Keratinocyte (primary cell): ENCODE measurements at regions not wholly inside any gene's neighbourhood (a gene's known extent, or its start where the extent isn't known, plus 50 kb on each side); places are given as distances from the start of the nearest gene placed in this dataset.

ENCODE experiments used
- DNase-seq: peaks from one replicate; pipeline ENCODE4 v3.0.0-alpha.2; 2011; ENCODE audit warnings: low read depth, missing footprints, low spot score
- FAIRE-seq: peaks from 2 replicates; lab custom pipeline; 2011; peaks lifted over from hg19 to GRCh38; lab: Jason Lieb, UNC
- H2AFZ ChIP-seq: 2 replicates; pipeline ENCODE4 v1.6.0; 2012; ENCODE audit warnings: low read length, control low read depth, inconsistent platforms; ENCODE audit not compliant: control insufficient read depth
- H3K27ac ChIP-seq: 2 replicates; pipeline ENCODE4 v1.5.1; 2011; ENCODE audit warnings: low read length; ENCODE audit not compliant: control insufficient read depth, insufficient read depth
- H3K27me3 ChIP-seq: 3 replicates; pipeline ENCODE4 v1.6.0; 2011; ENCODE audit warnings: low read length; ENCODE audit not compliant: control insufficient read depth, insufficient read depth; ENCODE audit errors: extremely low read depth
- H3K36me3 ChIP-seq, 2 experiments: 2 replicates in 1 of 2; 3 replicates in 1 of 2; pipeline ENCODE4 v1.5.1; 2011; ENCODE audit warnings: low read length in 2 of 2, mild to moderate bottlenecking in 1 of 2; ENCODE audit not compliant: control insufficient read depth in 2 of 2, insufficient read depth in 2 of 2; ENCODE audit errors: extremely low read depth in 1 of 2
- H3K4me1 ChIP-seq: 3 replicates; pipeline ENCODE4 v1.5.1; 2011; ENCODE audit warnings: low read length; ENCODE audit not compliant: control insufficient read depth, insufficient read depth; ENCODE audit errors: extremely low read depth
- H3K4me2 ChIP-seq: 3 replicates; pipeline ENCODE4 v1.6.0; 2011; ENCODE audit warnings: low read depth, low read length; ENCODE audit not compliant: control insufficient read depth, insufficient read depth; ENCODE audit errors: extremely low read depth
- H3K4me3 ChIP-seq, 3 experiments: fragments of 200-600 bp in 1 of 3; sonication (generic) in 1 of 3; 2 replicates in 2 of 3; 3 replicates in 1 of 3; pipeline ENCODE4 v1.5.1; 2011 to 2016; ENCODE audit warnings: low read length in 3 of 3, mild to moderate bottlenecking in 3 of 3, control low read depth in 2 of 3, inconsistent platforms in 1 of 3, low read depth in 1 of 3, mixed read lengths in 1 of 3, mixed run types in 1 of 3, moderate library complexity in 1 of 3; ENCODE audit not compliant: control insufficient read depth in 2 of 3, insufficient read depth in 2 of 3; ENCODE audit errors: extremely low read depth in 1 of 3
- H3K79me2 ChIP-seq: 2 replicates; pipeline ENCODE4 v1.6.0; 2012; ENCODE audit warnings: low read length; ENCODE audit not compliant: control insufficient read depth, insufficient read depth
- H3K9ac ChIP-seq: 3 replicates; pipeline ENCODE4 v1.6.0; 2011; ENCODE audit warnings: low read length; ENCODE audit not compliant: control insufficient read depth, insufficient read depth; ENCODE audit errors: extremely low read depth
- H3K9me1 ChIP-seq: 3 replicates; pipeline ENCODE4 v1.6.0; 2011; ENCODE audit warnings: low read length; ENCODE audit not compliant: control insufficient read depth, insufficient read depth; ENCODE audit errors: extremely low read depth
- H3K9me3 ChIP-seq: 2 replicates; pipeline ENCODE4 v1.5.1; 2012; ENCODE audit warnings: low read depth, low read length; ENCODE audit not compliant: control insufficient read depth
- H4K20me1 ChIP-seq: 3 replicates; pipeline ENCODE4 v1.6.0; 2011; ENCODE audit warnings: low read length; ENCODE audit not compliant: control insufficient read depth, insufficient read depth; ENCODE audit errors: extremely low read depth
- EZH2 ChIP-seq: IDR thresholded peaks from one replicate; pipeline ENCODE4 v1.6.1; 2012; ENCODE audit warnings: inconsistent platforms, mild to moderate bottlenecking, low read length, moderate library complexity
- dilution Hi-C: fragments of 300-500 bp; cut with MboI; formaldehyde crosslinking; loops from one replicate; pipeline ENCODE4 v1.7.0; 2020; ENCODE audit warnings: low sequenced_read_pairs; ENCODE audit not compliant: extremely low pct_ligation_motif_present
- TF ChIP-seq, protein P1 (sequence below), 3 experiments: IDR thresholded peaks in 1 of 3; conservative IDR thresholded peaks in 1 of 3; optimal IDR thresholded peaks in 1 of 3; 2 replicates in 2 of 3; 3 replicates in 1 of 3; pipeline versions ENCODE3 to v1.5.1; 2011; ENCODE audit warnings: low read length in 3 of 3, mild to moderate bottlenecking in 3 of 3, moderate library complexity in 2 of 3, control low read depth in 1 of 3, inconsistent platforms in 1 of 3; ENCODE audit not compliant: insufficient read depth in 2 of 3; ENCODE audit errors: extremely low read depth in 1 of 3

DNA sequence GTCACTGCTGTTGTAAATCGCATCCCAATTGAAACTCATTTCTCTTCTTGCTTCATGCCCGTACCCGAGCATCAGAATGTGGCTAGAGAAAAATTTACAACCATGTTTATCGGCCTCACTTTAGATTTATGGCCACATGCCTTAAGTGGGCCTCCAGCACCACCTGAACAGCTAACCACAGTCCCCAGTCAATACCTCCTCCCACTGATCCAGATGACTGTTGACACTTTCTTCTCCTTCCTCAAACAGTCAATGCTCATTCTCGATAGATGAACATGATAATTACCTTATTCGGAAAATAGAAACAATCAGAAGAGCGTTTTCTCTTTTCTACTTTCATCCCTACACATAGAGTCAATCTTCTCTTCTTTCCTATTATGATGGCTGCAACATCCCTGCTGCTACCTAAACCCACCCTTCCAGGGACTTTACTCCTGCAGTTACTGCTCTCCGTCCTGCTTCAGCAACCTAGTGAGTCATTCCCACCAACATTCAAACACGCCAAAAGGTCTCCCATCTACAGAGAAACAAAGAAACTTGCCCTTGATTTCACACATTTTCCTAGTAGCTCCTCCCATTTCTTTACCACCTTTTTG, 416.3 kb upstream of the MAF start:
- dilution Hi-C loops: no loop called here
- Histone ChIP-seq H2AFZ (no peak overlapping the region), H3K79me2 (no peaks in the 10 kb centered on the region), H4K20me1 (no peaks in the 10 kb centered on the region), H3K9me3 (no peaks in the 10 kb centered on the region), H3K27ac (no peak overlapping the region), H3K4me2 (no peak overlapping the region), H3K9me1 (no peaks in the 10 kb centered on the region), H3K4me3 (no peak overlapping the region), H3K27me3 (no peaks in the 10 kb centered on the region), H3K36me3 (no peaks in the 10 kb centered on the region), H3K9ac (no peak overlapping the region), H3K4me1 (no peaks in the 10 kb centered on the region)
- FAIRE-seq (no peak), DNase-seq (no peak)
- TF ChIP-seq, protein P1, sequence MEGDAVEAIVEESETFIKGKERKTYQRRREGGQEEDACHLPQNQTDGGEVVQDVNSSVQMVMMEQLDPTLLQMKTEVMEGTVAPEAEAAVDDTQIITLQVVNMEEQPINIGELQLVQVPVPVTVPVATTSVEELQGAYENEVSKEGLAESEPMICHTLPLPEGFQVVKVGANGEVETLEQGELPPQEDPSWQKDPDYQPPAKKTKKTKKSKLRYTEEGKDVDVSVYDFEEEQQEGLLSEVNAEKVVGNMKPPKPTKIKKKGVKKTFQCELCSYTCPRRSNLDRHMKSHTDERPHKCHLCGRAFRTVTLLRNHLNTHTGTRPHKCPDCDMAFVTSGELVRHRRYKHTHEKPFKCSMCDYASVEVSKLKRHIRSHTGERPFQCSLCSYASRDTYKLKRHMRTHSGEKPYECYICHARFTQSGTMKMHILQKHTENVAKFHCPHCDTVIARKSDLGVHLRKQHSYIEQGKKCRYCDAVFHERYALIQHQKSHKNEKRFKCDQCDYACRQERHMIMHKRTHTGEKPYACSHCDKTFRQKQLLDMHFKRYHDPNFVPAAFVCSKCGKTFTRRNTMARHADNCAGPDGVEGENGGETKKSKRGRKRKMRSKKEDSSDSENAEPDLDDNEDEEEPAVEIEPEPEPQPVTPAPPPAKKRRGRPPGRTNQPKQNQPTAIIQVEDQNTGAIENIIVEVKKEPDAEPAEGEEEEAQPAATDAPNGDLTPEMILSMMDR (optimal IDR thresholded peaks at IDR 0.05 in 1 of 3, IDR thresholded peaks at IDR 0.05 in 1 of 3, conservative IDR thresholded peaks at IDR 0.05 in 1 of 3; ENCODE audit: extremely low read depth in 1 of 3, insufficient read depth in 2 of 3, low read length in 3 of 3): no peak
- no peak for TF ChIP-seq EZH2

DNA sequence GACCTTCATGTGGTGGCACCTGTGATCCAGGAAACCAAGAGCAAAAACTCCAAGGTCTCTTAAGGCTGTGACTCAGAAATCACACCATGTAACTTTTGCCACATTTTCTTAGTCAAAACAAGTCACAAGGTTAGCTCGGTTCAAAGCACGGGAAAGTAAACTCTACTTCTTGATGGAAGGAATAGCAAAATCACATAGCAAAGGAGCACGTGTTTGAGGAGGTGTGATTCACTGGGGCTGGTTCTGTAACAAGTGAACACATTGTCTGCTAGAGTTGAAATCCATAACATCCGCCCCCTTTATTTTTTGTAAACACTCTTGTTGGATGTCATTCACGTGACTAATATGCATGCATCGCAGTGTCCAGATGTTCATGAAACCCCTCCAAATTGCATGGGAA, 415.0 kb upstream of the MAF start:
- H3K36me3 ChIP-seq: no peaks in the 10 kb centered on the region
- H3K9me1 ChIP-seq: no peaks in the 10 kb centered on the region
- H3K4me2 ChIP-seq: no peak overlapping the region
- H3K27me3 ChIP-seq: no peaks in the 10 kb centered on the region
- H4K20me1 ChIP-seq: no peaks in the 10 kb centered on the region
- DNase-seq (no peak), FAIRE-seq (no peak)
- no peak overlapping the region for H3K4me3 ChIP-seq
- H3K9me3 ChIP-seq: no peaks in the 10 kb centered on the region
- no peak overlapping the region for H3K9ac ChIP-seq
- no peak overlapping the region for H2AFZ ChIP-seq
- TF ChIP-seq, protein P1 (optimal IDR thresholded peaks at IDR 0.05 in 1 of 3, IDR thresholded peaks at IDR 0.05 in 1 of 3, conservative IDR thresholded peaks at IDR 0.05 in 1 of 3; ENCODE audit: extremely low read depth in 1 of 3, insufficient read depth in 2 of 3, low read length in 3 of 3): no peak
- TF ChIP-seq EZH2: no peak
- no peaks in the 10 kb centered on the region for H3K4me1 ChIP-seq
- H3K27ac ChIP-seq: no peak overlapping the region
- dilution Hi-C loops: no loop called here
- no peaks in the 10 kb centered on the region for H3K79me2 ChIP-seq
